ENCODE measurements at regions not wholly inside any gene's neighbourhood (a gene's known extent, or its start where the extent isn't known, plus 50 kb on each side); places are given as distances from the start of the nearest gene placed in this dataset.

DNA sequence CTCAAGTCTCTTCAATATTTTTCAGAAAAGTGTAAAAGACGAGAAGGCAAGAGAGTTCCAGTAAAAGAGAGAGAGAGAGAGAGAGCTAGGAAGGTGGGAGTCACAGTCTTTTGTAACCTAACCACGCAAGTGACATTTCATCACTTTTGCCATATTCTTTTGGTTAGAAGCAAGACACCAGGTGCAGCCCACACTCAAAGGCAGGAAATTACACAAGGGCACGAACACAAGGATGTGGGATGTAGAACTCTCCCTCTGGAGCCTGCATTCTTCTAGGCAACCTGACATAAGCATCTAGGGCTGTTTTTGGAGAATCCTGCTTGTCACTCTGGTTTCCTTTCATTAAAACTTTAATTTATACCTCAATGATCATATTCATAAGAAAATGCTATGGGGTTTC is 1213.1 kb downstream of the DNAJB9 start:
- H2AFZ ChIP-seq (replicated peaks) = no peak overlapping the region
- no peaks in the 10 kb centered on the region for H3K36me3 ChIP-seq
- Mint-ChIP-seq H3K4me1 (no peaks in the 10 kb centered on the region), H3K27me3 (ENCODE audit: insufficient read depth, low read depth) (peaks cover 2% of the 10 kb centered on the region), H3K36me3 (no peaks in the 10 kb centered on the region), H3K4me3 (no peak overlapping the region), H3K27ac (no peak overlapping the region), H3K9me3 (no peaks in the 10 kb centered on the region)
- no peak overlapping the region for H3K4me3 ChIP-seq
- no peaks in the 10 kb centered on the region for H3K27me3 ChIP-seq
- H3K9ac ChIP-seq = no peak overlapping the region
- no peaks in the 10 kb centered on the region for H3F3A ChIP-seq (ENCODE audit: low read depth)
- TF ChIP-seq EZH2 (IDR thresholded peaks at IDR 0.05) (no peak), EZH2phosphoT487 (IDR thresholded peaks at IDR 0.05) (no peak)
- H3K4me2 ChIP-seq = no peak overlapping the region
- H3K79me2 ChIP-seq (ENCODE audit: low read depth) = no peaks in the 10 kb centered on the region
- H3K9me3 ChIP-seq (ENCODE audit: low read depth) = no peaks in the 10 kb centered on the region
- no peaks in the 10 kb centered on the region for H4K20me1 ChIP-seq (ENCODE audit: low read depth)
- H3K4me1 ChIP-seq = no peaks in the 10 kb centered on the region
- no peak for DNase-seq (ENCODE audit: low spot score)
- no peak overlapping the region for H3K27ac ChIP-seq

GRCh38 chr7:109806548-109806947 is 1236.9 kb downstream of the DNAJB9 start:
- H3K79me2 ChIP-seq (ENCODE audit: low read depth) = no peaks in the 10 kb centered on the region
- H2AFZ ChIP-seq (replicated peaks) = no peak overlapping the region
- TF ChIP-seq, protein P1, sequence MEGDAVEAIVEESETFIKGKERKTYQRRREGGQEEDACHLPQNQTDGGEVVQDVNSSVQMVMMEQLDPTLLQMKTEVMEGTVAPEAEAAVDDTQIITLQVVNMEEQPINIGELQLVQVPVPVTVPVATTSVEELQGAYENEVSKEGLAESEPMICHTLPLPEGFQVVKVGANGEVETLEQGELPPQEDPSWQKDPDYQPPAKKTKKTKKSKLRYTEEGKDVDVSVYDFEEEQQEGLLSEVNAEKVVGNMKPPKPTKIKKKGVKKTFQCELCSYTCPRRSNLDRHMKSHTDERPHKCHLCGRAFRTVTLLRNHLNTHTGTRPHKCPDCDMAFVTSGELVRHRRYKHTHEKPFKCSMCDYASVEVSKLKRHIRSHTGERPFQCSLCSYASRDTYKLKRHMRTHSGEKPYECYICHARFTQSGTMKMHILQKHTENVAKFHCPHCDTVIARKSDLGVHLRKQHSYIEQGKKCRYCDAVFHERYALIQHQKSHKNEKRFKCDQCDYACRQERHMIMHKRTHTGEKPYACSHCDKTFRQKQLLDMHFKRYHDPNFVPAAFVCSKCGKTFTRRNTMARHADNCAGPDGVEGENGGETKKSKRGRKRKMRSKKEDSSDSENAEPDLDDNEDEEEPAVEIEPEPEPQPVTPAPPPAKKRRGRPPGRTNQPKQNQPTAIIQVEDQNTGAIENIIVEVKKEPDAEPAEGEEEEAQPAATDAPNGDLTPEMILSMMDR (IDR thresholded peaks at IDR 0.05) = no peak
- no peak for TF ChIP-seq EZH2phosphoT487 (IDR thresholded peaks at IDR 0.05)
- no peak for TF ChIP-seq EZH2 (IDR thresholded peaks at IDR 0.05)
- H3K4me1 ChIP-seq = no peaks in the 10 kb centered on the region
- no peaks in the 10 kb centered on the region for H3K36me3 ChIP-seq
- Mint-ChIP-seq H3K4me3 (no peak overlapping the region), H3K36me3 (no peaks in the 10 kb centered on the region), H3K27ac (no peak overlapping the region), H3K27me3 (ENCODE audit: insufficient read depth, low read depth) (no peaks in the 10 kb centered on the region), H3K9me3 (peaks cover 3% of the 10 kb centered on the region), H3K4me1 (no peaks in the 10 kb centered on the region)
- no peak overlapping the region for H3K27ac ChIP-seq
- H3K9me3 ChIP-seq (ENCODE audit: low read depth) = no peaks in the 10 kb centered on the region
- H4K20me1 ChIP-seq (ENCODE audit: low read depth) = no peaks in the 10 kb centered on the region
- no peak overlapping the region for H3K9ac ChIP-seq
- H3K4me2 ChIP-seq = no peak overlapping the region
- H3F3A ChIP-seq (ENCODE audit: low read depth) = no peaks in the 10 kb centered on the region
- no peak for DNase-seq (ENCODE audit: low spot score)
- H3K4me3 ChIP-seq = no peak overlapping the region
- no peaks in the 10 kb centered on the region for H3K27me3 ChIP-seq

- Histone ChIP-seq H3K4me1 (no peaks in the 10 kb centered on the region), H3K27ac (no peak overlapping the region), H3K36me3 (no peaks in the 10 kb centered on the region), H3K9ac (no peak overlapping the region), H3K4me3 (no peak overlapping the region), H4K20me1 (ENCODE audit: low read depth) (no peaks in the 10 kb centered on the region), H3K4me2 (no peak overlapping the region), H3K79me2 (ENCODE audit: low read depth) (no peaks in the 10 kb centered on the region), H3F3A (ENCODE audit: low read depth) (no peaks in the 10 kb centered on the region), H3K27me3 (no peaks in the 10 kb centered on the region), H3K9me3 (ENCODE audit: low read depth) (no peaks in the 10 kb centered on the region), H2AFZ (replicated peaks) (no peak overlapping the region)
- Mint-ChIP-seq H3K4me1 (no peaks in the 10 kb centered on the region), H3K27ac (no peak overlapping the region), H3K36me3 (no peaks in the 10 kb centered on the region), H3K9me3 (peaks cover 11% of the 10 kb centered on the region), H3K4me3 (no peak overlapping the region), H3K27me3 (ENCODE audit: insufficient read depth, low read depth) (no peaks in the 10 kb centered on the region)
- no peak for DNase-seq (ENCODE audit: low spot score)
- TF ChIP-seq EZH2phosphoT487 (IDR thresholded peaks at IDR 0.05) (no peak), EZH2 (IDR thresholded peaks at IDR 0.05) (no peak)
- TF ChIP-seq, protein P1 (IDR thresholded peaks at IDR 0.05) = no peak
Measured at GRCh38 chr7:109821156-109821555, 1251.5 kb downstream of the DNAJB9 start.

- H3K4me3 ChIP-seq = no peak overlapping the region
- no peaks in the 10 kb centered on the region for H3K27me3 ChIP-seq
- H4K20me1 ChIP-seq (ENCODE audit: low read depth) = no peaks in the 10 kb centered on the region
- no peaks in the 10 kb centered on the region for H3K36me3 Mint-ChIP-seq
- H3K9me3 ChIP-seq (ENCODE audit: low read depth) = no peaks in the 10 kb centered on the region
- no peak for DNase-seq (ENCODE audit: low spot score)
- H3K4me3 Mint-ChIP-seq = no peak overlapping the region
- H2AFZ ChIP-seq (replicated peaks) = no peak overlapping the region
- H3K4me2 ChIP-seq = no peak overlapping the region
- H3K4me1 ChIP-seq = no peaks in the 10 kb centered on the region
- H3K79me2 ChIP-seq (ENCODE audit: low read depth) = no peaks in the 10 kb centered on the region
- no peak overlapping the region for H3K27ac Mint-ChIP-seq
- H3K27ac ChIP-seq = no peak overlapping the region
- H3K27me3 Mint-ChIP-seq (ENCODE audit: insufficient read depth, low read depth) = no peaks in the 10 kb centered on the region
- H3K9ac ChIP-seq = no peak overlapping the region
- H3F3A ChIP-seq (ENCODE audit: low read depth) = no peaks in the 10 kb centered on the region
- no peaks in the 10 kb centered on the region for H3K36me3 ChIP-seq
- TF ChIP-seq EZH2phosphoT487 (IDR thresholded peaks at IDR 0.05) (no peak), EZH2 (IDR thresholded peaks at IDR 0.05) (no peak)
- TF ChIP-seq, protein P1 (IDR thresholded peaks at IDR 0.05) = no peak
- H3K4me1 Mint-ChIP-seq = no peaks in the 10 kb centered on the region
- H3K9me3 Mint-ChIP-seq = peaks cover 3% of the 10 kb centered on the region
Measured at GRCh38 chr7:109834851-109835250, 1256.1 kb upstream of the LRRN3 start.

Measured in neural progenitor cell (in vitro differentiated cells).